ENCODE measurements at regions not wholly inside any gene's neighbourhood (a gene's known extent, or its start where the extent isn't known, plus 50 kb on each side); places are given as distances from the start of the nearest gene placed in this dataset.

GRCh38 chr4:8778760-8779159, 92.9 kb downstream of the HMX1 start:
- TF ChIP-seq CTCF (IDR thresholded peaks at IDR 0.05) = no peak
- TF ChIP-seq ZFX (IDR thresholded peaks at IDR 0.05; ENCODE audit: borderline replicate concordance) = no peak
